ENCODE measurements at regions not wholly inside any gene's neighbourhood (a gene's known extent, or its start where the extent isn't known, plus 50 kb on each side); places are given as distances from the start of the nearest gene placed in this dataset.
"Not testable (repeated sequence)": the region's sequence is repeated elsewhere in the genome, so short reads cannot be mapped to it uniquely, and the experiment has no call there.

DNA sequence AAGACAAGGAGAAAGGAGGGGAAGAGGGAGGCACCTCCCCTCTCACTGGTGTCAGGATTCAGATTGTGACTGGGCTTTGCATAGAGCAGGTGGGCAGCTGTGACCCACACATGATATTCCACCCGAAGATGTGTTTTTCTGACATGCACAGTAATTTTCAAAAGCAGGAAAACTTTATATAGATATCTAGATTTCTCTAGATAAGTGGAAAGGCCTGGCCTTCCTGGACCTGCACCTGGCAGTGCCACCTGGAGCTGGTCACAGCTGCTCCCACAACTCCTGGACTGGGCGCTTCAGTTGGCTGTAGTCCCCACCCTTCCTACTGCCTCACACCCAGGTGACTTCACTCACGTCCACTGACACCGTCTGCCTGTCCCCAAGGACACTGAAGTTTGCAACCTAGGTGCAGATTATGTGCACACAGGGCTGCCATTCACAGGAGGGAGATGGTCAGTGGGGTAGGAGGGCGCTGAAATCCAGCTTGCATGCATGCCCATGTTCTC is 70.4 kb upstream of the PLGLB2 start:
- DNase-seq (ENCODE audit: low spot score), result not testable (repeated sequence)

DNA sequence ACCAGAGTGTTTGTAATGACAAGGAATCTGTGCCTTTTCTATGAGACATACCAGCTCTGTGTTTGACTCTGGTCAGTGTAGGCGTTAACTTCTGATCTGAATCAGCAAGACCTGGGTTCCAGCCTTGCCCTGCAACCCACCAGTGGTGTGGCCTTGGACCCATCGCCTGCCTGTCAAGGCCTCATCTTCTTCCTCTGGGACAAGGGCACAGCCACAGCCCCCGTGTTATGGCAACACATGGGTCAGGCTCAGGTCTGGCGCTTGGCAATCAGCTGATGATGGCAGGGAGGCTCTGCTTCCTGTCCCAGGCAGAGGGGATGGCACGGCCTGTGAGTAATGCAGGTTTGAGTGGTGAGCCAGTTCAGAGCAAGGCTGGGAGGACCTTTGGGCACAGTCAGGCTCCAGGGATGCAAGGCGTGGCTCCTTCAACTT is 69.1 kb upstream of the PLGLB2 start:
- DNase-seq (ENCODE audit: low spot score), result not testable (repeated sequence)

DNA sequence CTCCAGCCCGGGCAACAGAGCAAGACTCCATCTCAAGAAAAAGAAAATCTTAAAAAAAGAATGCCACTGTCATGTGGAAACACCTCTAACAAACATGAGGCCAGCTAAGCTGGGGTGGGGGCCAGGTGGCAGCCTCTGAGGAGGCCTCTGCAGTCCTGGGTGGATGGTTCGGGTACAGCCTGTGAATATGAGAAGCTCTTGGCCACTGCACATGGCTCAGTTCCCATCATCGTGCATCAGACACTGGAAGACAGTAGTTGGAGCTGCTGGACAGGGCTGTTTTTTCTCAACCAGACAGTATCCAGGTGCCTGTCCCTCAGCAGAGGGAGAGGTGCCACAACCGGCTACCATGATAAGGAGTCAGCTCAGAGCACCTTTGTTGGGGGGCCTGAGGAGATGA is 67.9 kb upstream of the PLGLB2 start:
- DNase-seq (ENCODE audit: low spot score), result not testable (repeated sequence)

DNA sequence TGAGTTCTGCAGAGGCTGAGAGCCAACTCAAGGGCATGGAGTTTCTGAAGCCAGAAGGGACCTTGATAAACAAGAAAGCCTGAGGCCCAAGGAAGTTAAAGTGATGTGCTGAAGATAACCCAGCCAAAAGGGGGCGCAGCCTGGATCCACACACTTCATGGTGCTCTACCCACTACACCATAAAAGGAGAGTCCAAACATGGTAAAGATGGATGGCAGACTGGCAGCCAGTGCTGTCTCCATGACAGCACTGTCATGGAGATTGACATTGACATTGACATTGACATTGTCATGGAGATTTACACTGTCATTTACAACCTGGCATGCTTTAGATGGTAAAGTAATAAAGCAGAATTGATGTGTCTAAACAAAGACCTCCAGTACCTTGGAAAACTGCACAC is 67.2 kb upstream of the PLGLB2 start:
- DNase-seq (ENCODE audit: low spot score), result not testable (repeated sequence)

DNA sequence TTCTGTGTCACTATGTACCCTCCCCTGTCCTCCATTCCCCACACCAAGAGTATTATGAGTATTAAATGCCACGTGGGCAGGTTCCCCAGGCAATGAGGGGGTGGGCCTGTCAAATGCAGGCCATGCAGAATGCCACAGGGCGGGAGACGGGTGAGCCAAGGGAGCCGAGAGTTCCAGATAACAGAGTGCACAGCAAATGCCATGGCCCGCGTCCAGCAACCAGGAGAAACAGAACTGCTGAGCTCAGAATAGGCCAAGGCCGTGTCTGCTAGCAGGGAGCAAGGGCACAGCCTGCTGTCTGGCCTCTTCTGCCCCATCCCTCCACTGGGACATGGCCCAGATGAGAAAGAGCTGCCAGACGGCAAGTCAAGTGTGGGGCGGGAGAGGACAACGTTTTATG is 64.4 kb upstream of the PLGLB2 start:
- not testable (repeated sequence) for DNase-seq (ENCODE audit: low spot score)

DNA sequence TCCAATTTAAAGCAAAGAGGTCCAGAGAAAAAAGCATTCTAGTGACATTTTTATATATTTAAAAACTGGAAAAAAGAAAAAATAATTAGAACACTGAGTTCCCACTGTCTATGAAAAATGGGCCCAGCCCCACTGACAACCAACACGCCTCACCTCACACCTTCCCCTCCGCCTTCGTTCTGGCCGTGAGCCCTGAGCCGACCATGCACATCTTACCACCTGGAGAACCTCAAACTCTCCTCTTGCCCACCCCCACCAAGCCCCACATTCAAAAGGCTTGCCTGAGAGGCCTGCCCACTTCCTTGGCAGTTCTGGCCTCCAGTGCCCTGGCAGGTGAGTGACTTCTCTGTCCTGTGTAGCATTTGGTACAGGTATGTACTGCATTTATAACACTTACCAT is 63.9 kb upstream of the PLGLB2 start:
- not testable (repeated sequence) for DNase-seq (ENCODE audit: low spot score)

DNA sequence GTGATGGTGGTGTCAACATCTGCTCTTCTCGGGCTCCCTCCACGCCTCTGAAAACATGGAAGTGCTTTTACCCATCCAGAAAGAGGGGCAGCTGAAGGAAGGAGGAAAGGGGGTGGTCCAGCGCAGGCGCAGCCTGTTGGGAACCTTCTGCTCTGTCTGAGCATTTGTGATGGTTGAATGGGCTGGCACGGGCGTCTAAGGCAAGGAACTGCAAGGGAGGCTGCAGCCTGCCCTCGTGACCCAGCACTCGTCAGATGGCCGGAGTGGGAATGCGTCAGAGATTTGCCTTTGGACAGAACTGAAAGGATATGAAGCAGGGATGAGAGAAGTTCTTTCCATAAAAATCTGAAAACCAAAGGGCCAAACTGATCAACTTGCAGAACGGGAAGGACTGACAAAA is 62.3 kb upstream of the PLGLB2 start:
- not testable (repeated sequence) for DNase-seq (ENCODE audit: low spot score)

DNA sequence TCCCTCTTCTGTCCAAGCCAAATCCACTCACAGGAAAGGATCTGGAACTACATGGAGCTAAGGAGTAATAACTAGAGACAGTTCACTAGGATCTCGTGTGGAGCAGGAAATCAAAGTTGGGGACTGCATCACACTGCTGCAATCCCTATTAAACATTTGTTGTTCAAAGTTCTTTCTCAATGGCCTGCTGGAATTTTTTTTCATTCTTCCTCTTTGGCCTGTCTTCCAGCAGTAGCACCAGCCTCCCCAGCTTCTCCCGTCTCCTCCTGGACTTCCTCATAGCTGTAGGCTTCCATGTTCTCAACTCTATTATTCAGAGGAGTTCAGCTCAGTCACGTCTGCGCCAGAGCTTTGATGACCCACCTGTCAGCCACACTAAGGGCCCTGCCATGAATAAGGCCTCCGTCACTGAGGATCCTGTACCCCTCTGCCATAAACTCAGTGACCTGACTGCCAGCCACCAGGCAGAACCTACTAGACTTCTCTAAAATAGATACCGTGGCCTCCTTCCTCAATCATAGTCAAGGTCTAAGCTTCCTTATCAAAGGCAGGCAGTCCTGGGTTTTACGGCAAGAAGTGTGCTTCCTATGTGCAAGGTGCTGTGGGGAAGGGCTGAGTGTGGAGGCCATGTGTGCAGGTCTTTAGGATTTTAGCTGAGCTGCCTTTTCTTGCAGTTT is 60.9 kb upstream of the PLGLB2 start:
- DNase-seq (ENCODE audit: low spot score), result not testable (repeated sequence)

DNA sequence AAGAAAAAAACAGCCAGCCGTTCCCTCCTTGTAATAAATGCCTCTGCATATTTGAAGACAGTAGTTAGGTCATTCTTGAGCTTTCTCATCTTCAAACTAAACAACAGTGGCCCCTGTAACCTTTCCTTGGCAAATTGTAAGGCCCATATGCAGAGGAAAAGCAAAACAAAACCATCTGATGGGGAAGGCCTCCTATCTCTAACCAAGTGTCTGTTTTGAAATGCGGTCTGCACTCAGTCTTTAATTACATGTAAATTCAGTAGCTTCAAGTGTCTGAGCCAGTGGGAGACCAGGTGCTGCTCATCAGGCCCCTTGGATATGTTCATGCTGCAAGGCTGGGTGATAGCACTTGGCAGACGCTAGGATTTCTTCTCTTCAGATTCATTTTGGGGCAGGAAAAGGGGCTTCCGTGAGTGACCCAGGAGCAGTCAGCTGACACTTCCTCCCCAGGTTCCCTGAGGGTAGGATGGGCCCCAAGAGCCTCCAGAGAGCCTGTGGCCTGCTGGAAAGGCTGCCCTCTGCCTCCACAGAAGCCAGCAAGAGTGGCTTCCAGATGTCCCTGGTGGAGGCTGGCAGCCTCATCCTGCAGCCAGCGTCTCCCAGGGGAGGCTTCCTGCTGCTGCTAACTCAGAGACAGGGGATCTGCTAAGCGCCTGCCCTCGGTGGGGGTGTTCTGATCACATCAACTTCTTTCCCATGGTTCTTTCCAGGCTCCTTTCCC is 60.2 kb upstream of the PLGLB2 start:
- DNase-seq (ENCODE audit: low spot score), result not testable (repeated sequence)

DNA sequence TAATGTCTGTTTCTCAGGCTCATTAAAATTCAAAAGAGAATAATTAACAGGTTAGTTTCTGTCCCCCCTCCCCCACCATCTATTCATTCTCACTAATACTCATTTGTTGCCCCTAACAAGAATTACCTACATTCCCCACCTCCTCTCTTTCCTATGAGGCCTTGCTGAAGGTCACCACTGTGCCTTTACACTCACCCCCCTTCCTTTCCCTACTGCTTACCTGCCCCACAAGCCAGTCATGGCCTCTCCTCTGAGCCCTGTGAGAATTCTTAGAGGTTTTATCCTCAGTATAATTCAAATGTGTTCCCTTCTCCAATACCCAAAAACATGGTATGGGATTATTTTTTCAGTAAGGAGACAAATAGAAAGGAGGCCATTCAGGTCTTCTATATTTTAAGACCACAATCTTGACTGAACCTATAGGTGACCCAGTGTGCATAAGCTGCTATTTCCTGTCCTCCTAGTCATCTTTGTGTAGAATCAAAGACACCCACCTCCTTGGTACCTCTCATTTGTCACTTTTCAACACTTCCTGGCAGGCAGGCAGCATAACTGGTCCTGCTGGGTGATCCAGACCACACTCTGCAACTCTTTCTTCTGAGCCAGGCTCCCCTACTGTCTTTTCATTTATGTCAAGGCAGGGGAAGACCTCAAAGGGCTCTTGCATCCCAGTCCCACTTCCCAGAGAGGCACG is 55.8 kb upstream of the PLGLB2 start:
- not testable (repeated sequence) for DNase-seq (ENCODE audit: low spot score)

DNA sequence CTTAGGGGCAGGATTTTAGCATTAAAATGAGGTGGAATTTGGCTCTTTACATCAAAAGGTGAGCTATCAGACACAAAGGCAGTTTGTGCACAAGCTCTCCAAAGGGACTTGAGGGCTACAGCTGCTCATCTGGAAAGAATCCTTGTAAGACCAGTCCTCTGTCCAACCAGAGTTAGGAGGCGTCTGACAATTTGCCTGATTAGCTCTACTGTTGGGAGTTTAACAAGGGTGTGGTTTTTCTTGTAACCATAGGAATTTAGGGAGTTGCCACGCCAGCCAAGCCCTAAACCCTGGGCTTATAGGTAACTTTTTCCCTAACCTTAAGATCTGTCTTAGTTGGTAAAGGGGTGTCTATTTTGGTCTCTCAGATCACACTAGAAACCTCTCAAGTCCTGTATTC is 55.0 kb upstream of the PLGLB2 start:
- DNase-seq (ENCODE audit: low spot score), result not testable (repeated sequence)

DNA sequence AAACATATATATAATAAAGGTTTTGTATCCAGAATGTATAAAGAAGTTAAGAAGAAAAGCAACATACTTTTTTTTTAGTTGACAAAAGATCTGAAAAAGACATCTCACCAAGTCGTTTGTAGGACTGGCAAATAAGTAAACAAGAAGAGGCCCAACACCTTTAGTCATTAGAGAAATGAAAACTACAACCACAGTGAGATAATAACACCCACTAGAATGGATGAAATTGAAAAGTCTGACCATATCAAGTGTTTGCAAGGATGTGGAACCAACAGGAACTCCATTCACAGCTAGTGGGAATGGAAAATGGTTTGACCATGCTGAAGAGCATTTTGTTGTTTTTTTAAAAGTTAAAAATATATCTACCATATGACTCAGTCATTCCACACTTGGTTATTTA is 54.0 kb upstream of the PLGLB2 start:
- not testable (repeated sequence) for DNase-seq (ENCODE audit: low spot score)

DNA sequence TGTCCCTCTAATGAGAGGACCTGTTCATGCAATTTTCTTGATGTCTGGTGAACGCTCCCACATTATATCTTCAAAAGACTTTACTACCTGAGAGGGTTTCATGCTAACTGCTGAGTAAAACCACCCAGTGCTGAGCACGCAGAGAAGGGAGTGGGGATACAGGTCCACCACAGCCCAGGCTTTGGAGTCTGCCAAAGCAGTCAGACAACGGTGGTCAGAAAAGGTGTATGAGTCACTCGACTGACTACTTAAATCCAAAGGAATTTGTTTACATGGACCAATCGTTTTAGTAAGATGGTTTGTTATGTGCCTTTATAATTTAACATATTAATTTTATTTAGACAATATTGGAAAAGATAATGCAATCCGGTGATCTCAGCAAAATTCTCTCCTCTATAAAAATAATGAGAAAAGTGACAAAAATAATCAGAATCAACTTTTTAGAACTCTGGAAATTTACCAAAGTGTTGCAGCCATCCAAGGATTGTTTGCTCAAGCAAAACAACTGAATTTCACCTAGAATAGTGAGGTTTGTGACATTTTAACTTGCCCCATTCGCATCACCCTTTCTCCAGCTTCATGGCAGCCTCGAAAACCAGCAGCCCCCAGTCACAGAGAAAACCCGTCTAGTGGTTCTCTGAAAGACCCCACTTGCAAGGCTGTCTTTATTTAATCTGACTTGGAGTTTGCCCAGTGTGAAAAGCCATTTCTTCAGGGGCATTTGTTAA is 52.1 kb upstream of the PLGLB2 start:
- peak; percentile 9 for DNase-seq (ENCODE audit: low spot score)

All from HuH-7.5 (cell line).